ENCODE measurements at regions not wholly inside any gene's neighbourhood (a gene's known extent, or its start where the extent isn't known, plus 50 kb on each side); places are given as distances from the start of the nearest gene placed in this dataset.
A peak's percentile ranks its signal among the peaks of the same experiment; 100 is the strongest.

DNA sequence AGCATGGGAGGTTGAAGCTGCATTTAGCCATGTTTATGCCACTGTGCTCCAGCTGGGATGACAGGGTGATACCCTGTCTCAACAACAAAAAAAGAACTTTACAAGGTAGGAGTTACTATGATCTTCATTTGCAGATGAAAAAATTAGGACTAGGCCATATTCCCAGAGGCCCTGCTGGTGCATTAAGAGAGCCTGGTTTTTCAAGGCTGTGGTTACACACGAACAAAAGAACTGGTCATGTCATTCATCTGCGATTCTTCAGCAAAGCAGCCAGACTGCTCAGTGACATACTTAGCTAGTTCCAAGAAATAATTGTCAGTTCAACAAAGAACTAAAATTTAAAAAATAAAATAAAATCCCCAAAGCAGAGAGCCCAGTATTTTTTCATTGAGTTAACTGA is 66.1 kb upstream of the SLC22A15 start:
- H3K36me3 ChIP-seq (replicated peaks in 1 of 2; ENCODE audit: control insufficient read depth in 1 of 2, insufficient read depth in 2 of 2, low read length in 2 of 2): no peaks in the 10 kb centered on the region
- no peak overlapping the region for H3K4me3 ChIP-seq (replicated peaks in 1 of 3; ENCODE audit: low read depth in 2 of 3, low read length in 3 of 3)
- intact Hi-C loops (cut with micrococcal nuclease): no loop called here
- Mint-ChIP-seq H3K36me3 (no peaks in the 10 kb centered on the region), H3K9me3 (no peaks in the 10 kb centered on the region), H3K4me3 (no peak overlapping the region), H3K27ac (no peak overlapping the region), H3K4me1 (no peaks in the 10 kb centered on the region), H3K27me3 (ENCODE audit: low read depth in 3 of 3) (peaks cover under 1 to 3% (median 2%) of the 10 kb centered on the region in 3 donors)
- no peak for DNase-seq
- H3K4me2 ChIP-seq (replicated peaks; ENCODE audit: extremely low read depth, low read length, poor library complexity, severe bottlenecking): no peak overlapping the region
- no peaks in the 10 kb centered on the region for H3K4me1 ChIP-seq (ENCODE audit: control insufficient read depth in 1 of 2, insufficient read depth in 2 of 2, low read length in 2 of 2)
- H2AFZ ChIP-seq (ENCODE audit: insufficient read depth, low read depth, low read length, poor library complexity, severe bottlenecking): no peak overlapping the region
- H3K9ac ChIP-seq (ENCODE audit: insufficient read depth, low read length, poor library complexity, severe bottlenecking): no peak overlapping the region
- H3K79me2 ChIP-seq (ENCODE audit: insufficient read depth, low read length): no peaks in the 10 kb centered on the region
- H3K27me3 ChIP-seq (ENCODE audit: control insufficient read depth in 2 of 2, insufficient read depth in 2 of 2, low read length in 2 of 2): no peaks in the 10 kb centered on the region
- no peaks in the 10 kb centered on the region for H4K20me1 ChIP-seq (ENCODE audit: insufficient read depth, low read length)
- no peak overlapping the region for H3K27ac ChIP-seq (ENCODE audit: low read depth in 1 of 2, low read length in 2 of 2)
- WGBS (ENCODE audit: insufficient coverage): 85% methylated on average over 2 of the region's 2 CpGs
- H3K9me3 ChIP-seq (replicated peaks in 1 of 2; ENCODE audit: control insufficient read depth in 1 of 2, insufficient read depth in 1 of 2, low read length in 2 of 2): no peaks in the 10 kb centered on the region
- TF ChIP-seq, protein P1, sequence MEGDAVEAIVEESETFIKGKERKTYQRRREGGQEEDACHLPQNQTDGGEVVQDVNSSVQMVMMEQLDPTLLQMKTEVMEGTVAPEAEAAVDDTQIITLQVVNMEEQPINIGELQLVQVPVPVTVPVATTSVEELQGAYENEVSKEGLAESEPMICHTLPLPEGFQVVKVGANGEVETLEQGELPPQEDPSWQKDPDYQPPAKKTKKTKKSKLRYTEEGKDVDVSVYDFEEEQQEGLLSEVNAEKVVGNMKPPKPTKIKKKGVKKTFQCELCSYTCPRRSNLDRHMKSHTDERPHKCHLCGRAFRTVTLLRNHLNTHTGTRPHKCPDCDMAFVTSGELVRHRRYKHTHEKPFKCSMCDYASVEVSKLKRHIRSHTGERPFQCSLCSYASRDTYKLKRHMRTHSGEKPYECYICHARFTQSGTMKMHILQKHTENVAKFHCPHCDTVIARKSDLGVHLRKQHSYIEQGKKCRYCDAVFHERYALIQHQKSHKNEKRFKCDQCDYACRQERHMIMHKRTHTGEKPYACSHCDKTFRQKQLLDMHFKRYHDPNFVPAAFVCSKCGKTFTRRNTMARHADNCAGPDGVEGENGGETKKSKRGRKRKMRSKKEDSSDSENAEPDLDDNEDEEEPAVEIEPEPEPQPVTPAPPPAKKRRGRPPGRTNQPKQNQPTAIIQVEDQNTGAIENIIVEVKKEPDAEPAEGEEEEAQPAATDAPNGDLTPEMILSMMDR (IDR thresholded peaks at IDR 0.05): no peak

DNA sequence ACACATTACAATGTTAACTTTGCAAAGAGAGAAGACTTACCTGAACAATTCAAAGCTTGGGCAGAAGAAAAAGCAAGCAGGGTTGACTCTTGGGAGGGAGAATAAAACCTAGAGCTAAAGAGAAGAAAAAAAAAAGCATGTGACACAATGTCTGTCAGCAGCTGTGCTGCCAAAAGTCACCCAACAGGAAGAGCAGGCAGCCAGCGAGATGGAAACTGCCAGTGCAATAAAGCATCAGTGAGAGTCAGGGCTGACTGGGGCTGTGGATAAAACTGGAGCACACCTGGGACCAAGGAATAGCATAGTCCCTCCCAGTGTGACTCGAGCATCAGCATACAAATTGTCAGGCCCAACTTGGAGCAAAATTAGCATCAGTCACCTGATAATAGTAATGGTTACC is 65.0 kb upstream of the SLC22A15 start:
- DNase-seq: no peak
- Mint-ChIP-seq H3K27ac (peak overlapping the region in 1 of 7 donors; percentile 79), H3K9me3 (no peaks in the 10 kb centered on the region), H3K36me3 (no peaks in the 10 kb centered on the region), H3K27me3 (ENCODE audit: low read depth in 3 of 3) (peaks cover 0 to 3% (median 2%) of the 10 kb centered on the region in 3 donors), H3K4me1 (no peaks in the 10 kb centered on the region), H3K4me3 (no peak overlapping the region)
- Histone ChIP-seq H3K79me2 (ENCODE audit: insufficient read depth, low read length) (no peaks in the 10 kb centered on the region), H3K4me3 (replicated peaks in 1 of 3; ENCODE audit: low read depth in 2 of 3, low read length in 3 of 3) (no peak overlapping the region), H3K27ac (ENCODE audit: low read depth in 1 of 2, low read length in 2 of 2) (no peak overlapping the region), H3K9ac (ENCODE audit: insufficient read depth, low read length, poor library complexity, severe bottlenecking) (no peak overlapping the region), H3K4me2 (replicated peaks; ENCODE audit: extremely low read depth, low read length, poor library complexity, severe bottlenecking) (no peak overlapping the region), H4K20me1 (ENCODE audit: insufficient read depth, low read length) (no peaks in the 10 kb centered on the region), H3K4me1 (ENCODE audit: control insufficient read depth in 1 of 2, insufficient read depth in 2 of 2, low read length in 2 of 2) (no peaks in the 10 kb centered on the region), H3K36me3 (replicated peaks in 1 of 2; ENCODE audit: control insufficient read depth in 1 of 2, insufficient read depth in 2 of 2, low read length in 2 of 2) (no peaks in the 10 kb centered on the region), H2AFZ (ENCODE audit: insufficient read depth, low read depth, low read length, poor library complexity, severe bottlenecking) (no peak overlapping the region), H3K9me3 (replicated peaks in 1 of 2; ENCODE audit: control insufficient read depth in 1 of 2, insufficient read depth in 1 of 2, low read length in 2 of 2) (no peaks in the 10 kb centered on the region), H3K27me3 (ENCODE audit: control insufficient read depth in 2 of 2, insufficient read depth in 2 of 2, low read length in 2 of 2) (no peaks in the 10 kb centered on the region)
- TF ChIP-seq, protein P1 (IDR thresholded peaks at IDR 0.05): no peak
- WGBS (ENCODE audit: insufficient coverage): 0% methylated on average over 2 of the region's 2 CpGs
- intact Hi-C loops (cut with micrococcal nuclease): no loop called here
